Central memory CD4-positive, alpha-beta T cell (primary cell): ENCODE measurements at regions not wholly inside any gene's neighbourhood (a gene's known extent, or its start where the extent isn't known, plus 50 kb on each side); places are given as distances from the start of the nearest gene placed in this dataset.

Experiments used
- DNase-seq: peaks from one replicate; pipeline ENCODE4 v3.0.0; 2022

DNA sequence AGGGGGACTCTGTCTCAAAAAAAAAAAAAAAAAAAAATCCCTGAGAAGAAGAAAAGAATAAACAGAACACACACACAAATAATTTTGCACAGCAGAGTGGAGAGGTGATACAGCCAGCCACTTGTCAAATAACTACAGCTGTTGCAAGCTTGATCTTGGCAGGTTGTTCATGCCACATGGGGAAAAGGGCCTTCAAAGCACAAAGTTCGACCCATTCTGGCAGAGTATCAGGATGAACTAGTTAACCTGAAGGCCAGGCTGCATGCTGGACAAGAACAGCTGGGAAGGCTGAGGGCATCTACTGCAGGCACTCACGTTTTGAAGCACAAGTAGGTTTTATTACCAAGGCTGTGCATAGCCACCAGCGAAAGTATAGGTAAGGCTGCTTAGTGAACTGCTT, 104.1 kb downstream of the KCTD15 start:
- no peak for DNase-seq

DNA sequence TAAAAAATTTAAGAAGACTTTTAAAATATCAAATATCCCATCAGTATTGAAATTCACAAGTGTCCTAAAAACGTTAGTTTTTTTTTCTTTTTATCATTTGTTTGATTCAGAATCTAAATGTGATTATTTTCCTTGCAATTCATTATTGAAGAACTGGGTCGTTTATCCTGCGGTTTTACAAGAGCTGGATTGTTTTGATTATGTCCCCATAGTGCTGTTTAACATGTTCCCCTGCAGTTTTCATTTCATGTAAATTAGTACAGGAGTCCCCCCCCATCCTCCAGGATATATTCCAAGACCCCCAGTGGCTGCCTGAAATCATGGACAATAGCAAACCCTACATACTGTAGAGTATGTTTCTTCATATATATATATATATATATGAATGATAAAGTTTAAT, 105.7 kb downstream of the KCTD15 start:
- no peak for DNase-seq

DNA sequence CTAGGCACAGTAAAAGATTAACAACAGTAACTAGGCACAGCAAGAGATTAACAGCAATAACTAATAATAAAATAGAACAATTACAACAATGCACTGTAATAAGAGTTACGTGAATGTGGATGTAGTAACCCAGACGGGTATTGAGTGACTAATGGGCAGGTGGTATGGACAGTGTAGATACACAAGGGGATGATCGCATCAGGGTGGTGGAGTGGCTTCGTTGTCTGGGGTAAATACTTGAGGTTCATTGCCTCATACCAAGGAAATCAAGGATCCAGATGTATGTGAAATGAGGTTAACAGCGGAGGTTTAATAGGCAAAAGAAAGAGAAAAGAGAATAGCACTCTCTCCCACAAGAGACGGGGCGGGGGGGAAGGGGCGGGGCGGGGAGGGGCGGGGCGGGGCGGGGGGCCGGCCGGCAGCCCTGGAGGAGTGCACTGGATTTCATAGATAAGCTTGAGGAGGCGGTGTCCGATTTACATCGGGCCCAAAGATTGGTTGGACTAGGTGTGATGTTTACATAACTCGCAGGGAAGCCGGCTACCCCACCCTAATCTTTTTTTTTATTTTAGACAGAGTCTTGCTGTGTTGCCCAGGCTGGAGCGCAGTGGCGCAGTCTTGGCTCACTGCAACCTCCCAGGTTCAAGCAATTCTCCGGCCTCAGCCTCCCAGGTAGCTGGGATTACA, 106.3 kb downstream of the KCTD15 start:
- DNase-seq, result no peak

DNA sequence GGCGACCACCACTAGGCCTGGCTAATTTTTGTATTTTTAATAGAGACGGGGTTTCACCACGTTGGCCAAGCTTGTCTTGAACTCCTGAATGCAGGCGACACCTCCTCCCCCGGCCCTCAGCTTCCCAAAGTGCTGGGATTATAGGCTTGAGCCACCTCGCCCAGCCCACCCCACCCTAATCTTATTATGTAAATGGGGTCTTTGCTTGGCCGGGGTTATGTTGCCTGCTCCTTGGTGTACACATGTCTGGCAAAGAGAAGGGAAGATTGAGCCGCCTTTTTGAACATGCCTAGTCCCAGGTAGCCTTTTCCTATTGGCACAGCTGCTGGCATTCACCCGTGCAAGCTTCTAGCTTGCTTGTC, 106.8 kb downstream of the KCTD15 start:
- no peak for DNase-seq

DNA sequence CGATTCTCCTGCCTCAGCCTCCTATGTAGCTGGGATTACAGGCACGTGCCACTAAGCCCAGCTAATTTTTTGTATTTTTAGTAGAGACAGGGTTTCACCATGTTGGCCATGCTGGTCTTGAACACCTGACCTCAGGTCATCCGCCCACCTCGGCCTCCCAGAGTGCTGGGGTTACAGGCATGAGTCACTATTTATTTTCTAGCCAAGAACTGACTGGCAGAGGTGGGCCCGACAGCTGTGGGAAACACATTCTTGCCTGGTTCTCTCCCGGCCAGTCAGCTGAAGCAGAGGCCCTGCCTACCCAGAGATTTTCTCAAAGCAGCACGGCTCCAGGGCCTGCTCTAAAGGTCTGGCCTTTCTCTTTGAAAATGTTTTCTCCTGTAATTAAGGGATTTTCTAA, 108.0 kb downstream of the KCTD15 start:
- DNase-seq, result no peak

DNA sequence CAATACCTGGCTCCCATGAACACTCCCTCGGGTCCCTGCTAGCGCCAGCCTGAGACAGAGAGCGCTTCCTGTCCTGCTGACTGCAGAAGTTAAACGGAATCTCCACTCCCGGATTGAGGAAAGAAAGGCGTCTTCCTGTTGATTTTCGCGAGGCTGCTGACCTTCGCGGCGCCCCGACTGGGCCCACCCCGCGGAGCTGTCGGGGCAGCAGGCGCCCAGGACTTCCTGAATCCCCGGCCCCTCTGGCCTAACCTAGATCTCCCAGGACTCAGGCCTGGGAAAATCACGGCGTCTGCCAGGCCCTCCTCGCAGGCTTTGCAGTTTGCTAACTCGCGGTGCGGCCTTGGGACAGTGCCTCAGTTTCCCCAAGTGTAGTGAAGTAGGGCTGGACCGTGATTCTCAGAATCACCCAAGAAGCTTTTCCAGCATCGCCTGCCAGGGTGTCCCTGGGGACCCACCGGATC, 108.8 kb downstream of the KCTD15 start:
- DNase-seq, result no peak

DNA sequence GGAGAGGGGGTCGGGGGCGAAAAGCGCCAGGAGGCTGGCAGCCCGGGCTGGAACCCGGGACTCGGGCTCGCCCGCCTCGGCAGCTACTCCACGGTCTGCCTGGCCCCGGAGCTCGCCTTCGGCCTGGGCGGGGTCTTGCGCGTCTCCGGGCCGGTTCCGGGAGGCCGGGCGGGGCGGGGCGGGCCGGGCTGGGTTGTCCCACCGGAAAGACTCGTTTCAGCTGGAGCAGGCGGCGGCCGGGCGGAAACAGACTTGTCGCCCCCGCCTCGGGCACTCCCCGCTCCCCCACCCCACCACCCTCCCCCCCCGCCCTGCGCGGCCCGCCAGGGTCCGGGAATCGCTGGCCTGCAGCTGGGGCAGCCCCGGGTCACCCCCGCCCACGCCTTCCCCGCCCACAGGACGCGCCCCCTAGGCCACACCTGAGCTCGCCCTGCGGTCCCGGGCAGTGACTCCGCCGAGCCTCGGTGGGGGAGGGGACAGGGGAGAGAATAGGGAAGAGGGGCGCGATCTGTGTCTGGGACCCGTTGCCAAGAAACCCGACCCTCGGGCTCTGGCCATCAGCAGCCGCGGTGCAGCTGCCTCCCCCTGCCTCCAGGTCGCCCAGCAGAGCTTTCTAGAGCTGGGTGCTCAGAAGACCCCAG, 109.4 kb downstream of the KCTD15 start:
- DNase-seq, result no peak

DNA sequence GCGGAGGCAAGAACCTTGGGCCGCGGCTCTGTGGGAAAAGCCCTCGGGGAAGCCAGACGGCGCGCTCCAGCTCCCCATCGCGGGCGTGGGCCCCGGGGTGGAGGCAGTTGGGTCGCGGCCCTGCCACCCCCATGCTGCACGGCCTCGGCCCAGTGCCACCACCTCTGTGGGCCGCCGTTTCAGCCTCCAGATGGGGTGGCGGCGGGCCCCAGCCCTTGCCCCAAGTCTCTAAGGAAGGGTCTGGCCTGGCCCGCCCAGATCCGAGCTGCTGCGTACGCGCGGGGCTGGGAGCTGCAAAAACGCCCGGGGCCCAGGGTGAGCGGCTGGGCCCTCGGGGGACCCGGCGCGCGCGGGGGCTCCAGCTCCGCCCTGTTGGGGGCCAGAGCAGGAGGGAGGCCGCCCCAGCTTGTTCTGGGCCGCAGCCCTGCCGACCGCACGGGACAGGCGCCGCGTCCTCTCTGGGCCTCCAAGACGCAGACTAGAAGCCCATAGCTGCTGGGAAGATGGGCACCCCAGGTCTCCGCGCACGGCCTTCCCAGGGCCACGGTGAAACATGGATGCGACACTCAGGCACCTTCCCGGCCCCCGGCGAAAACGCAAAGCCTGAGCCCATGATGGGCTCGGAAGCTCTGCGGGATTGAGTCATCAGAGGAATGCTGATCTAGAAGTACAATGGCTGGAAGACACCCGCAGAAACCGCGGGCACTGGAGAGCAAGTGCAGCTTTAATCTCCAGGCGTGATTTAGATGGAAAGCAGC, 110.1 kb downstream of the KCTD15 start:
- no peak for DNase-seq

DNA sequence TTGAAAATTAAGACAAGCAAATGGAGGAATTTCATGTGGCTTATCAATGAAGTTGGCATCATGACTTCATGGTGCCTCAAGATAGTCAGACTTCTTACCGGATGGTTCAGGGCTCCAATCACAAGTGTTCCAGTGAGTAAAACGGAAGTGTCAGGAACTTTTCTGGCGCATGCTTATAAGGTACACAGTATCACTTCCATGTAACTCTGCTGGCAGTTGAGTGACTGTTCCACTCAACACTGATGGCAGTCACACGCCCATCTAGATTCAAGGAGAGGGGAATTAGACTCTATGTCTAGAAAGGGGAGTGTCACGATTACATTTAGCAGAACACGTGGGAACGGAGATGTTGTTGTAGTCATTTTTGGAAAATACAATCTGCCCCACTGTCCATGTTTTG, 114.3 kb downstream of the KCTD15 start:
- no peak for DNase-seq

DNA sequence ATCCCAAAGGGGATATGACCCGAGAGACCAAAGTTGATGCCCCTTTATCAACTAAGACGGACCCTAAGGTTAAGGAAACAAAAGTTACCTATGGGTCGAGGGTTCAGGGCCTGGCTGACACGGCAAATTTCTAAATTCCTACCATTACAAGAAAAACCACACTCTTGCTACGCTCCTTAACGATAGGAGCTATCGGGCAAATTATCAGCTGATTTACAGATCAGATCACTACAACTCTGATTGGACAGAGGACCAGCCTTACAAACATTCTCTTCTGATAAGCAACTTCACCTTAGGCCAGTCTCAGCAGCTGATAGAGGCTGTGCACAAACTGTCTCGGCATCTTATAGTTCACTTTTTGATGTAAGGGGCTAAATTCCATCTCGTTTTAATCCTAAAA, 117.9 kb downstream of the KCTD15 start:
- no peak for DNase-seq

DNA sequence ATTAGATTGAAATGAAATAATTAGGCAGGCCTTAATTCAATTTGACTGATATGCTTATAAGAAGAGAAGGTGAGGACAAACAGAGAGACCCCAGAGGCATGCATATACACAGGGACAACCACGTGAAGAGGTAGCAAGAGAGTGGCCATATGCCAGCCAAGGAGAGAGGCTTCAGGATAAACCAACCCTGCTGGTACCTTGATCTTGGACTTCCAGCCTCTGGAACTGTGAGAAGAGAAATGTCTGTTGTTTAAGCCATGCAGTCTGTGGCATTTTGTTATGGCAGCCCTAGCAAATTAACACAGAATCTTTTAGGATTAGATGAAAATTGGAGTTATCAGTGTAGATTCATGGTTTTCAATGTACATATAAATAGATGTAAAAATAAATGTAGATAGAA, 120.1 kb downstream of the KCTD15 start:
- DNase-seq, result no peak

DNA sequence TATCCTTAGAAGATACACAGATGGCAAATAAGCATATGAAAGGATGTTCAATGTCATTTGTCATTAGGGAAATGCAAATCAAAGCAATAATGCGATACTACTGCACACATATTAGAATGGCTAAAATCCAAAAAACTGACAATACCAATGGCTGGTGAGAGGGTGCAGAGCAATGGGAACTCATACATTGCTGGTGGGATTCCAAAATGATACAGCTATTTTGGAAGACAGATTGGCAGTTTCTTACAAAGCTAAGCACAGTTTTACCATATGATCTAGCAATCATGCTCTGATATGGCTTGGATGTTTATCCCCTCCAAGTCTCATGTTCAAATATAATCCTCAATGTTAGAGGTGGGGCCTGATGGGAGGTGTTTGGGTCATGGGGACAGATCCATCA, 122.6 kb downstream of the KCTD15 start:
- no peak for DNase-seq

DNA sequence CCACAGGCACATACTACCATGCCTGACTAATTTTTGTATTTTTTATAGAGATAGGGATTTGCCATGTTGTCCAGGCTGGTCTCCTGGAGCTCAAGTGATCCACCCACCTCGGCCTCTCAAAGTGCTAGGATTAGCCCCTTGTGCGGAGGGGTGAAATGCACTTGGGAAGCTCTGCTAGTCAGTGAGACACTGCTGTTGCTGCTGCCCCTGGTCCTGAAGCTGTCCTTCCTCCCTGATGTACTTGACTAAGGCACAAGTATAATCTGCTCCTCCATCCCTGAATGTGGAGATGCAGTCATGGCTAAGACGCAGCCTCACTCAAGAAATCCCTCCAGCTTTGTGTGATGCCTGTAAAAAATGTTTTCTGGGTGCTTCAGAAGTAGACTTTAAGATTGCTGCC, 124.5 kb downstream of the KCTD15 start:
- DNase-seq, result no peak

DNA sequence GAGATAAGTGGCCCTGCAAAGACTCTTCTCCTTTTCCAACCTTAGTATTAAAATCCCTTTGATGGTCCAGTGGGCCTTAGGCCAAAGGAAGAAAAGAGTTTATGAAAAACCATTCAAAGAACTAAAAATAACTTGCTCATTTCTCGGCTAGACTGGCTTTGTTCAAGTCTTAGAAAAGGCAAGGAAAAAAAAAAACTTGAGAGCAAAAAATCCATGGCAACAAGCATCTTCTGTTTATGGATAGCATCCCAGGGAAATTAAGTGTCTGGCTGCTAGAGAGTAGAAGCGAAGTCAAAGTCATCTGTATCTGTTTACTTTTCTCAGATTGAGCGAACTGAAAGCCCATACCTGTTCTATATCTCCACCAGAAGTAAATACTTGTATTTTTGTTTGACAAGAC, 129.6 kb downstream of the KCTD15 start:
- DNase-seq, result no peak

DNA sequence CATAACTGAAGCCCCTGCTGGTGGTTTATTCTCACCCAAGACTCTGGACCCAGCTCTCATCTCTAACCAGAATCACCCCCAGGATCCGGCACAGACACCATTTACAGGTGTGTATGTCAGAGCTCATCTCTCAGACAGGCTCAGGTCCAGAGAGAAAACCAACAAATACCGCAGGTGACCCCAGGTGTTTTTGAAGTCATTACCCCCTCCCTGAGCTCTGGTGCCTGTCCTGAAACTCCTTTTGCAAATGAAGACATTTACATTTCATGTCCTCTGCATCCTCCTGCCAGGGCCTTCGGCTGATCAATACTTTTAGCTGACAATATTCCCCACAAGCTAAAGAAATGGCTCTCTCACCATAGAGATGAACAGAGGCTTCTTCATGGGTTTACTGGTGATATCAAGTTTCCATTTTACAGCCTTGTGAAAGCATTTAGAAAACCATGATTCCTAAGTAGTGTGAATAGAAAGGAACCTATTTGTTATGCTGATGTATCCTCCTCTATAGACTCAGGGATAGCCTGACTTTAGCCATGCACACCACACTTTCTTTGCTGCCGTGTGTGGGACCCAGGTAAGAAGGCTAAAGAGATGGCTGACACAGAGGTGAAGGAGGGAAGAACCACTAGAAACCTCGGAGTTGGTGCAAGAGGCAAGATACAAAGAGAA, 131.3 kb downstream of the KCTD15 start:
- no peak for DNase-seq

DNA sequence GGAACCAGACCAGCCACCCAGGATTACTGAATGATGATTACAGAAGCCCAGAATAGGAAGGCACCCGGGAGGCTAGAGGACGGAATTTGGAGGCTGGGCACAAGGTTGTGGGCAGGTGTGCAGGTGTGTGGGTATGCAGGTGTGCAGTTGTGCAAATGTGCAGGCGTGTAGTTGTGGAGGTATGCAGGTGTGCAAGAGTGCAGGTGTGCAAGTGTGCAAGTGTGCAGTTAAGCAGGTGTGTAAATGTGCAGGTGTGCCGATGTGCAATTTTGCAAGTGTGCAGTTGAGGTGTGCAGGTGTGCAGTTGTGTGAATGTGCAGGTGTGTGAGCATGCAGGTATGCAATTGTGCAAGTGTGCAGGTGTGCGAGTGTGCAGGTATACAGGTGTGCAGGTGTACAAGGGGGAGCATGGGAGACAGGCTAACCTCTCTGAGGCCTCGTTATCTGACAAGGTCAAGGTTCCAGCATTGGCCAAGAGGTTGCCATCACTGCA, 131.8 kb downstream of the KCTD15 start:
- no peak for DNase-seq

DNA sequence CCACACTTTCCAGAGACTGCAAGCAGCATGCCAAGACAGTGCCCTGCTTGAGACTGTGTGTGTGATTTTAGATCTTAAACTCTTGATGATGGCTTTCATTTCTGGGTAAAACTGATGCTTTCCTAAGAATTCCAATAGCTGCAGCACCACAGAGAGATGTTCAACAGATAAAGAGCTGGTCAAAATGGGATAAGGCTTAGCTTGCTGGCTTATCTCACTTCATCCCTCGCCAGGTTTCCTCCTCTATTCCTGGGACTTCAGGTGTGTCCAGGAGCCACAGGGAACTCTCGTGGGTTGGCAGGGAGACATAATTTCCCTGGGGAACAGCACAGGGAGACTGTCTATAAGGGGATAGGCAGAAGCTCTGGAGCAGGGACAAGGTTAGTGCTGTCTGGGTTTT, 137.3 kb downstream of the KCTD15 start:
- no peak for DNase-seq

DNA sequence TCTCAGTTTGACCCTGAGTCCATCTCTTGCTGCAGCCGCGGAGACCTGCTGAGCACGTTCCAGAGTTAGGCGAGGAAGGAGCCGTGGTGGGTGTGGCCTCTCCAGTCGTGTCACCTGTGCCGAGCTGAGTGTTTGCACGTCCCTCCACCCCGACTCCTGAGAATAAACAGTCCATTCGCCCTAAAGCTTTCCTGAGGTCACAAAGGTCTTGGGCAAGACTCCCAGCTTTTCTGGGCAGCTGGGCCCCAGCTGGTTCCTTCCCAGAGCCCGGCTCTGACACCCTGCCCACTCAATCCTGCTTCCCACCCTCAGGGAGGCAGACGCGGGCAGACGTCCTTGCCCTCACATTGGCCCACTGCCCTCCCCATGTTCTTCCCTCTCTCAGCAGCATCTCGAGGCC, 142.2 kb downstream of the KCTD15 start:
- no peak for DNase-seq

DNA sequence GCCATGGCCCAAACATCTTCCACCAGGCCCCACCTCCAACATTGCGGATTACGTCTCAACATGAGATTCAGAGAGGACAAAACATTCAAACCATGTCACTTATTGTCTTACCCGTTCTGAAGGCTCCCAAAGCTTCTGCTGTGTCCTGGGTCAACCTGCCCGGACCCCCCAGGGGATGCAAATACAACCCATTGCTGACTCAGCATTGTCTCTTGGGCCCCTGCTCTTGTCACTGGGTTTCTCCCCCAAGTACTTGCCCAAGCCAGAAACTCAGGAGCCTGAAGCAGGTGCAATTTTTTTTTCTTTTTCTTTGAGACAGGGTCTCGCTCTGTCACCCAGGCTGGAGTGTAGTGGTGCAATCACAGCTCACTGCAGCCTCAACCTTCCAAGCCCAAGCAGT, 144.5 kb downstream of the KCTD15 start:
- no peak for DNase-seq

DNA sequence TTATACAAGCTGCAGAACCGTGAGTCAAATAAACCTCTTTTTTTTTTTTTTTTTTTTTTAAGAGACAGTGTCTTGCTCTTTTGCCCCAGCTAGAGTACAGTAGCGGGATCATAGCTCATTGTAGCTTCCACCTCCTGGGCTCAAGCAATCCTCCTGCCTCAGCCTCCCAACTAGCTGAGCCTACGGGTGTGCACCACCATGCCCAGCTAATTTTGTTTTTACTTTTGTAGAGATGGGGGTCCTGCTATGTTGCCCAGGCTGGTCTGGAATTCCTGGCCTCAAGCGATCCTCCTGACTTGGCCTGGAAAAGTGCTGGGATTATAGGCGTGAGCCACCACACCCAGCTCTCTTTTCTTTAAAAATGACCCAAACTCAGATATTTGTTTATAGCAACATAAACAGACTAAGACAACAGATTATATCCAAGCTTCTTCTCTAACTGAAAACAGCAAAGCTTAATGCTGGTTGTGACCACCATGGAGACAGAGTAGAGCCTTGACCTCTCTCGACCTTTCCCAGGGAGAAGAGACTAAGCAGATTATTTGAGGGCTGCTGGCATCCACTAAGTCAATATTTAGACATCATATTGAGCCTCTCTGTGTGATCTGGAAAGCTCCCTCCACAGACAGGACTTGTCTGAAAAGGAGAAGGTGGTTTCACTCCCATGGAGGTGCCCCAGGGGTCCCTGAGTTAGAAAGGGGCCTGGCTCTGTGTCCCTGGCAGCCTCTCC, 150.0 kb downstream of the KCTD15 start:
- no peak for DNase-seq

DNA sequence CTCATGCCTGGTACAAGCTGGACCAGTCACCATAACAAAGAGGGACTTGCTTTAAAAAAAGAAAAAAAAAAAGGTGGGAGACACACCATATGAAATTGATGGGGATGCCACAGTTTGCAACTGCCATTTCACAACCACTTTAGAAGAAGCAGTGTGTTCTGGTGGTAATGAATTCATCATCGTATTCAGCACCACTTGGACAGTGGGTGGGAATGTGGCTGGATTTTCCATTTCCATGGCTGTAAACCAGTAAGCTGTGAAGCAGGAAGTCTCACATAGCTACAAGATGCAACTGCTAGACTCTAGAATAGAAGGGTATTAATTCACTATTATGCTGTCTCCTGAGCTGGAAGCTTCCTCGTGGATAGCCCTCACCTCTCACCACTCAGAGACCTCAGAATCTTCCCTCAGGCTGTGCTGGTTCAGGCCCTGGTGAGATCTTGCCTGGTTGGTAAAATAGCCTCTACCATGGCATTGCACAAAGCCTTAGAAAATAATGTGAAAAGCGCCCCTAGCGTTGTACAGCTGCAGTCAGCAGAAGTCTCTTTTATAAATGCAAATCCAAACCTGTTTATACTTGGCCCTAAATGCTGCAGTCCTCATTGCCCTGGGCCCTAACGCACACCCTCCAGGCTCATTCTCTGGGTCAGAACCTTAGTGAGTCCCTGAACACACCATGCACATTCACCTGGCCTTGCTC, 150.7 kb downstream of the KCTD15 start:
- DNase-seq, result no peak
